ENCODE measurements at regions not wholly inside any gene's neighbourhood (a gene's known extent, or its start where the extent isn't known, plus 50 kb on each side); places are given as distances from the start of the nearest gene placed in this dataset.

- no TSS peak for BruUV-seq (replicated peaks)
- H2AFZ ChIP-seq (ENCODE audit: low read depth, low read length), result no peak overlapping the region
- DNase-seq (ENCODE audit: low read depth, low spot score), result no peak
- no peaks in the 10 kb centered on the region for H3K9me3 ChIP-seq (replicated peaks; ENCODE audit: control insufficient read depth, insufficient read depth, low read length)
- POLR2A ChIA-PET, result no interaction called here
- FAIRE-seq, result no peak
- H3K27ac ChIP-seq (ENCODE audit: insufficient read depth, low read depth, low read length), result no peak overlapping the region
- H3K9me1 ChIP-seq (replicated peaks; ENCODE audit: control insufficient read depth, extremely low read depth, insufficient read depth, low read length), result no peaks in the 10 kb centered on the region
- CTCF ChIA-PET, result no interaction called here
- intact Hi-C loops (cut with micrococcal nuclease) (no loop called here), dilution Hi-C loops (cut with MboI; ENCODE audit: extremely low pct_ligation_motif_present, low sequenced_read_pairs) (no loop called here)
- no peaks in the 10 kb centered on the region for H3K36me3 ChIP-seq (ENCODE audit: control insufficient read depth in 2 of 2, extremely low read depth in 1 of 2, insufficient read depth in 2 of 2, low read length in 2 of 2)
- no peaks in the 10 kb centered on the region for H3K27me3 ChIP-seq (ENCODE audit: control insufficient read depth in 2 of 2, insufficient read depth in 2 of 2, low read length in 2 of 2)
- no peaks in the 10 kb centered on the region for H4K20me1 ChIP-seq (replicated peaks; ENCODE audit: control insufficient read depth, extremely low read depth, insufficient read depth, low read length)
- no peak for TF ChIP-seq GATA2 (IDR thresholded peaks at IDR 0.05; ENCODE audit: insufficient read depth, insufficient read length, low read depth, low read length)
- TF ChIP-seq POLR2AphosphoS5 (IDR thresholded peaks at IDR 0.05; ENCODE audit: insufficient read depth, low read depth, low read length), result no peak
- TF ChIP-seq FOS (IDR thresholded peaks at IDR 0.05; ENCODE audit: borderline replicate concordance, insufficient read depth, low read length), result no peak
- no peak for TF ChIP-seq MAX (IDR thresholded peaks at IDR 0.05; ENCODE audit: insufficient read depth, insufficient read length)
- TF ChIP-seq JUN (IDR thresholded peaks at IDR 0.05; ENCODE audit: borderline replicate concordance, insufficient read depth, insufficient read length, low read depth), result no peak
- no peak for TF ChIP-seq POLR2A (IDR thresholded peaks at IDR 0.05; ENCODE audit: low read depth, low read length)
- TF ChIP-seq EZH2 (IDR thresholded peaks at IDR 0.05; ENCODE audit: borderline replicate concordance, low read depth, low read length, severe bottlenecking), result no peak
- TF ChIP-seq MYC (IDR thresholded peaks at IDR 0.05; ENCODE audit: low read depth, low read length), result no peak
- no peak for TF ChIP-seq CTCF (IDR thresholded peaks at IDR 0.05; ENCODE audit: extremely low read depth in 1 of 2, insufficient read depth in 1 of 2, low read depth in 1 of 2, low read length in 2 of 2)
- H3K9ac ChIP-seq (replicated peaks; ENCODE audit: extremely low read depth, insufficient read depth, low read length), result no peak overlapping the region
- no peak overlapping the region for H3K4me2 ChIP-seq (ENCODE audit: insufficient read depth, low read length)
- no peaks in the 10 kb centered on the region for H3K79me2 ChIP-seq (ENCODE audit: control insufficient read depth, insufficient read depth, low read length)
- no peaks in the 10 kb centered on the region for H3K4me1 ChIP-seq (ENCODE audit: control insufficient read depth, extremely low read depth, insufficient read depth, low read length)
- no peak overlapping the region for H3K4me3 ChIP-seq (replicated peaks in 1 of 3; ENCODE audit: insufficient read depth in 1 of 3, low read depth in 1 of 3, low read length in 3 of 3)
These were observed 827.8 kb downstream of the TLE4 start for GRCh38 chr9:80399606-80400005.
